Right kidney (tissue), 1 donor: ENCODE measurements at regions not wholly inside any gene's neighbourhood (a gene's known extent, or its start where the extent isn't known, plus 50 kb on each side); places are given as distances from the start of the nearest gene placed in this dataset.
A peak's percentile ranks its signal among the peaks of the same experiment; 100 is the strongest.
"Not testable (repeated sequence)": the region's sequence is repeated elsewhere in the genome, so short reads cannot be mapped to it uniquely, and the experiment has no call there.

Experiments used
- DNase-seq: peaks from one replicate; pipeline ENCODE4 v3.0.0-alpha.2; 2016

DNA sequence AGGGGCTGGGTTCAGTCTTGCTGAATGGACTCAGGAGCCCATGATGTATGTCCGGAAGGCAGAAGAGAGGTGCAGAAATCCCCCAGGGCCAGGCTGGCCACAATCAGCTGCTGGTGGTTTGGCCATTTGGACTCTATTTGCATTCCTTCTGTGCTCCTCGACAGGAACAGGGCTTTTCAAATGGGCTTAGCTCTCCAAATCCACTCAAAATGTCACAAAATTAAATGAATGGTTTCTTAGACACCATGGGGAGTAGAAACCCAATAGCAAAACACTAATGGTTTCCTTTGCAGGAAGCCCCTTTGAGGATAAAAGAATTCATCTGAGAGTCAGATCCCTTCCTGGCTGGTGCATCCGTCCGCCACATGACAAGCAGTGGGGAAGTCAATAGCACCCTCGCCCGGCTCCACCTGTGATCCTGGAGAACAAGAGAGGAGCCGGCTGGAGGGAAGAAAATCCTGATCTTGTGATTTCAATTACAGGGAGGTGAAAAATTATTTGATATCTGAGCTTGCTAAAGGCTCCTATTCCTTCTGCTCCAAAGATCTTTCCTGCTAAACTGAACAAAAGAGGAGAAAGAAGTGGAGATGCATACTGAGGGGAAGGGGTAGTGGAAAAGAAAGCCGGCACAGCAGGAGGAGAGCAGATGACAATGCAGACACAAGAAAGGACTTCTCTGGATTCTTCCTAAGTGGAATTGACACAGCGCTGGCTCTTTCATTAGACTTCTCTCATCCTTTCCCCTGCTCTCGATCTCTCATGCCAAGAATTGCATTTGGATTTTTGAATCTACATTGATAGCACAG lies 190.7 kb downstream of the C7orf25 start:
- DNase-seq, result no peak

- DNase-seq, result no peak
These were observed 191.9 kb downstream of the C7orf25 start for GRCh38 chr7:42720012-42720411.

- DNase-seq, result not testable (repeated sequence)
These were observed 193.4 kb downstream of the C7orf25 start for GRCh38 chr7:42718466-42718865.

- DNase-seq, result no peak
These were observed 197.5 kb downstream of the C7orf25 start for GRCh38 chr7:42714356-42714755.

DNA sequence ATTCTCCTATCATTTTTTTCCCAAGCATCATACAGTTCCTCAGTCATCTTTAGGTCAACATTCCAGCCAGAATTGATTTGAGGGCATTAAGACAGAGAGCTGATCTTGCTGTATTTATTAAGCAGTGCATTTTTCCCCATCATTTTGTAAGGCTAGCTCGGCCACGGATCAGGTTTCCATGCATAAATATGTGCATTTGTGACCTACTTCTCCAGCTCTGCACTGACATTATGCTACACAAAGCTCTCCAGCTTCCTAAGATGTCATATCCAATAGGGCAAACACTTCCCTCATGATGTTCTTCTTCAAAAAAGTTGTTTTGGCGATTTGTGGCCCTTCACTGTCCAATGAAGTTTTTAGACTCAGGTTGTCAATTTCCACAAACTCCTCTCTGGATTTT lies 202.6 kb downstream of the C7orf25 start:
- DNase-seq, result no peak

- no peak for DNase-seq
These were observed 207.2 kb downstream of the C7orf25 start for GRCh38 chr7:42704710-42705109.

DNA sequence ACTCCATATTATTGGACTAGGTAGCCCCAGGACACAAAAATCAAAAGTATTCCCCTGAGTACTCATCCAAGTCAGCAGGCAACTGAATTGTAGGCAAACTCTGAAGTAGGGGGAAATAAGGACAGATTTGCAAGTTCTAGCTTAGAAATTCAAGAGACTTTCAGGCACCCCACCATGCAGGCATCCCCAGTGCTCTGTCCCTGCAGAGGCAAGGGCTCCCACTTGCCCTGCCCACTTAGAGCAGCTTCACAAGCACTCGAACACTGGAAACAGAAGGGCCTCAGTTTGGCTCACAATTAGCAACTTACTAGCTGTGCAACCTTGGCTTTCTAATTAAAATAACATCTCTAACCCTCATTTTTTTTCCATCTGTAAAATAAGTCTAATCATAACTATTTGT lies 209.2 kb downstream of the C7orf25 start:
- DNase-seq, result no peak

GRCh38 chr7:42700406-42701327 lies 211.2 kb downstream of the C7orf25 start:
- DNase-seq, result no peak

GRCh38 chr7:42699380-42700178 lies 212.3 kb downstream of the C7orf25 start:
- no peak for DNase-seq

DNA sequence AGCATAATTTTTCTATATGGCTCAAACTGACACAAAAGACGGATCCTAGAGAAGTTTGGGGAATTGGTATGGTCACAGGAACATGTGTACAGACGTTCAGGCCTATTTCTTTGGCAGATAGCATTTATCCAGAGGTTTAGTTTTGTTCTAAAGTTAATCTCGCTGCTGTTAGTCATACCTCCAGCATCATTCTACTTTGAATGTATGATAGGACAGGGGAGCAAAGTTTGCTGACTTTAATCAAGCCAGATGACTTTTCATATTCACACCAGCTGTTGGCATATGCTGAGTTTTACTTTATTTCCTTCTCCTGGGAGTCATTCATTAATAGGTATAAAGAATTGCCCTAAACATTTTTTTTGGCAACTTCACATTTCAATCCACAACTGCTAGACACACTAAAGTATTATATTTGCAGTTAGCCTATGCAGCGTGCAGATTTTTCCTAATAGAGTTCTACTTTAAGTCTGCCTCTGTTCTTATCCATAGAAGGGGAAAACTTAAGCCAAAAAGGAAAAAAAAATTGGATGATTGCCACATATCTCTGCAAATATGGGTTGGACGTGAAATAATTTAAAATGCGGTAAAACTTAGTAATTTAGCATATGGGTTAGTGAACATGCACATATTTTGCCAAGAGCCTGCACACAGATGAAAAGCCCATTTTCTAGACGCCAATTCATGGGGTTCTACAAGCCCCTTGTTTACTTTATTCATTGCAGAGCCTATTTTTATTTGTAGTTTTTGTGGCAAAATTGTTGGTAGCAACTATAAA lies 213.1 kb downstream of the C7orf25 start:
- DNase-seq, result no peak

- no peak for DNase-seq
These were observed 216.9 kb downstream of the C7orf25 start for GRCh38 chr7:42694894-42695507.

GRCh38 chr7:42693722-42694121 lies 218.1 kb downstream of the C7orf25 start:
- DNase-seq, result no peak

GRCh38 chr7:42692621-42693020 lies 219.2 kb downstream of the C7orf25 start:
- DNase-seq, result no peak

DNA sequence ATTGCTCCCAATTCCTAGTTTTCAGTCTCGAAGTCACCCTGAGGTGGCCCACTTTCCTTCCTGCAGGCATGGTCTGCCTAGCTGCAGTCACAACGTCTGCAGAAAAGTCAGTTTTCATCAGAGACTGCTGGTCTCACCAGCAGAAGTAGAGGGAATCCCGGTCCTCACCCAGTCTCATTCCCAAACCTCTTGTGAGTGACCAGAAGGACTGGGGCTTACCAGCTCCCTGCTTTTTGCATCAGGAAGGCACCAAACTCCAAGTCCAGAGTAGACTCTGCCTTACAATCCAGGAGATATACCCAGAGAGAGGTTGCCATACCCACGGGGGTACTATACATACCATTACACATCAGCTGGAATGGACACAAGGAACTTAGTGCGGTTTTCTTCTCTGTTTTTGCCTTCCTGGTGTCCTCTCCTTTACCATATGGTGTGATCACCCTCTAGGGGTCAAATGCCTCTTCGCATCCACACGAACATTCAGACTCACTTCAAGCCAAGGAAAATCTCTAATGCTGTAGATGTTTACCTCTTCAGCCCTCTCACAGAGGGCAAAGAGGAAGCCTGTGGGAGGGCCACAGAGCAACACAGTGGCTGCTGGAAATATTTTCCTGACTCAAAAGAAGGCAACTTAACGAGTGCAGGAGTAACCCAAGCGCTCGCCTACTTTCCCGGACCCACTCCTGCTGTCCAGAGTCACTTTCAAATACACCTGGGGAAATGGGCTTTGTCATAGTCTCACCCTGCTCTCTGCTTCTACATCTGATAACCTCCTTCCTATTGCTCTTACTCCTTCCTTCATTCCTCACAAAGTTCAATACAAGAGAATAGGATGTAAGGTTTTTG lies 220.9 kb downstream of the C7orf25 start:
- peak; percentile 22 for DNase-seq

DNA sequence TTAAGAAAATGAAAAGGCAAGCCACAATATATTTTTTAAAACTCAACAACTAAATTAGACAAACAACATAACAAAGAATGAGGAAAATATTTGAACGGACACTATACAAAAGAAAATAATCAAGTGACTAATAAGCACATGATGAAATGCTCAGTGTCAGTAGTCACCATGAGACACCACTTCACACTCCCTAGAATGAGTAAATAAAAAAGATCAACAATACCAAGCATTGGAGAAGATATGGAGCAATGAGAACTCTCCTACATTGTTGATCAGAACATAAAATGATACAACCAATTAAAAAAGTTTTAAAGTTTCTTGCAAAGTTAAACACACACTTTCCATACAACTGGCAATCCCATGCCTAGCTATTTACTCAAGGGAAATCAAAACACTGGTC lies 222.2 kb downstream of the C7orf25 start:
- no peak for DNase-seq

- no peak for DNase-seq
These were observed 223.9 kb downstream of the C7orf25 start for GRCh38 chr7:42688056-42688371.

GRCh38 chr7:42687211-42688055 lies 224.4 kb downstream of the C7orf25 start:
- DNase-seq, result no peak

- DNase-seq, result no peak
These were observed 225.2 kb downstream of the C7orf25 start for GRCh38 chr7:42686594-42687156.

DNA sequence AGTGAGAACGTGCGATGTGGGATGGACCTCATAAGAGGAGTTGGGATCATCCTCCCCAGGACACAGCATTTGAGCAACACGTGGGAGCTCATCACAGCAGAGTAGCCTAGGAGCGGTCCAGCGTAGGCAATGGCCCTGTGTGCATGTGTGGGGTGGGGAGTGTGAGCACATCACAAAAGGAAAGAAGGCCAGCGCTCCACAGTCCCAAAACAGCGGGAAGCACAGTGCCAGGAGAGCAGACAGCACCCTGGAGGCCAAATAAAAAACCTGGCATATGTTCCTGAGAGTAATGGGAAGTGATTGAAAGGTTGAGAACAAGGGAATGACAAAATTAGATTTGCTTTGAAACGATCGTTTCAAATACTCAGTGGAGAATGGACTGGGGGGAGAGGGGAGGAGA lies 226.0 kb downstream of the C7orf25 start:
- DNase-seq, result no peak
